ENCODE measurements at regions not wholly inside any gene's neighbourhood (a gene's known extent, or its start where the extent isn't known, plus 50 kb on each side); places are given as distances from the start of the nearest gene placed in this dataset.

DNA sequence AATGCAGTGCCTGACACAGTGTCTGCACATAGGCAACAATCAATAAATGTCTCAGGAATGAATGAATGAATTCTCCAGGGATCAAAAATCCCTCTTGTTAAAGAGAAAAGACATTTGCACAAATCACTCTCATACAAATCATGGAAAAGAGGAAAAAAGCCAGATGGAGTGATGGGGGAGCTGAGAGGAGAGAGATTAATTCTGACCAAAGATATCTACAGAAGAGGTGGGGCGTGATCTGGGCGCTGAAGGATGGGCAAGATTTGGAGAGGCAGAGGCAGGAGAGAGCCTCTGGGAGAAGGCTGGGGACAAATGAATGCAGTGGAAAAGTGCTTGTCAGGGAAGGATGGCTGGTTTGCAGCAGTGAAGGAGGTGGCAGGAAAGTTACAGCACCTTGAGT is 142.9 kb upstream of the BACH2 start:
- no peaks in the 10 kb centered on the region for H3K4me1 ChIP-seq
- no peaks in the 10 kb centered on the region for H4K20me1 ChIP-seq
- no peak overlapping the region for H3K4me2 ChIP-seq
- H3K27ac ChIP-seq, result no peak overlapping the region
- no peak for TF ChIP-seq Cebpa-rat (IDR thresholded peaks at IDR 0.05)
- H3K9me3 ChIP-seq (replicated peaks in 1 of 11), result peaks cover 0 to 3% (median 2%) of the 10 kb centered on the region in 11 experiments; a peak in 7 of 22 replicates
- H3K9ac ChIP-seq, result no peak overlapping the region
- no peaks in the 10 kb centered on the region for H3K27me3 ChIP-seq
- H3K4me3 ChIP-seq, result no peak overlapping the region
- no peaks in the 10 kb centered on the region for H3K36me3 ChIP-seq

DNA sequence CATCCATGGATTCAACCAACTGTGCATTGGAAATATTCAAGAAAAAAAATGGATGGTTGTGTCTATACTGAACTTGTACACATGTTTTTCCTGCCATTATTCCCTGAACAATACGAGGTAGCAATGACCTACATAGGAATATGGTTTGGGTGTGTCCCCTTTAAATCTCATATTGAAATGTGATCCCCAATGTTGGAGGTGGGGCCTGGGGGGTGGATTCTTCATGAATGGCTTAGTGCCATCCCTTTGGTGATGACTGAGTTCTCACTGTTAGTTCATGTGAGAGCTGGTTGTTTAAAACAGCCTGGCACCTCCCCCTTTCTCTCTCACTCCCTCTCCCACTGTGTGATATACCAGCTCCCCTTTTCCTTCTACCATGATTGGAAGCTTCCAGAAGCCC is 139.8 kb upstream of the BACH2 start:
- Histone ChIP-seq H3K4me2 (no peak overlapping the region), H3K27ac (no peak overlapping the region), H3K9me3 (replicated peaks in 1 of 11) (peaks cover 10 to 23% (median 19%) of the 10 kb centered on the region in 11 experiments; a peak in 21 of 22 replicates), H3K36me3 (no peaks in the 10 kb centered on the region), H4K20me1 (no peaks in the 10 kb centered on the region), H3K27me3 (no peaks in the 10 kb centered on the region), H3K4me1 (no peaks in the 10 kb centered on the region), H3K4me3 (no peak overlapping the region), H3K9ac (no peak overlapping the region)
- TF ChIP-seq Cebpa-rat (IDR thresholded peaks at IDR 0.05), result no peak

DNA sequence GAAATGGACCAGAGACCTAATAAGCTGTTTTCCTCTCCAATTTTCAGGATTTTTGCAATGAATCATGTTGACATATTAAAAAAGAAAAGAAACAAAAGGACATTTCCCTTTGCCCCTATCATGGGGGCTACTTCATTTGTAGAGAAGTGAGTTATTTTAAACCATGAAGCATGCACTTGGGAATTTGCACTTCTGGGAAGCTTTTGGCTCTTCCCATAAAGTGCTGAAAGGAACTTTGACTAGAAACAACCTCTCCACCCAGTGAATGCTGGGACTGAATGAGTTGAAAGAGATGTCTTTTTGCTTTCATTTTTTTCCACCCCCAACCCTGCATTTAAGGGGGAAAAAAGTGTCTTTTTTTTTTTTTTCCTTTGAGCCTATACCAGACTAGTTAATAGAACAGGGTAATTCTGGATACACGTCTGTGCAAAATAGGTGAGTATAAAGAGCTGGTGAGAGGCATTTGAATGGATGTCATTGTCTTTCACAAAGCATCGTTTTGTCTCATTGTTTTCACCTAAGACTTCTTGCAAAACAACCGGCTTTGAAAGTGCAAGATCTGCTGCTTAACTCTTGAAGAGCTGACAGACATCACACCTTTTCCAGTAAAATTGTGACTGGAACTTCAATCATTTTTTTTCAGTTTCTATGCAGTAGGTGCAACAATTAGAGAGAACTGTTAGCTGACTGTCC is 138.7 kb upstream of the BACH2 start:
- Histone ChIP-seq H3K4me1 (no peaks in the 10 kb centered on the region), H3K4me2 (no peak overlapping the region), H3K4me3 (no peak overlapping the region), H3K9me3 (replicated peaks in 1 of 11) (peaks cover 12 to 26% (median 19%) of the 10 kb centered on the region in 11 experiments; a peak in 21 of 22 replicates), H3K36me3 (no peaks in the 10 kb centered on the region), H3K27ac (no peak overlapping the region), H3K27me3 (no peaks in the 10 kb centered on the region), H4K20me1 (no peaks in the 10 kb centered on the region), H3K9ac (no peak overlapping the region)
- no peak for TF ChIP-seq Cebpa-rat (IDR thresholded peaks at IDR 0.05)

DNA sequence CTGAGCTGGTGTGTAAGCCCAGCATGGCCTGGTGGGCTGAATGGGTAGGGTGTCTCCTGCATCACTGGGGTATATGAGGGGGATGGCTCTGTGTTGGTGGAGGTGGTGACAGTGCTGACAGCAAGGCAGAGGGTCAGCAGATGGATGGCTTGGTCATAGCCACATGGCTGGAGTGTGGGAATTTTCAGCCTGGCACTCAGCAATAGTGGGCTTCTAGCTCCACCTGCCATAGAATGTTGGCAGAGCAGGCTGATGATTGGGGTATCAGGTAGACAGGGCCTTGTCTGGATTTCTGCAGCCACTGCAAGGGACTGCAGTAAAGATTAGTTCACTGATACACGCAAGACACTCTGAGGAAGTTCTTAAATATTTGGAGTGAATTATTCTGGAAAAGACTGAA is 137.5 kb upstream of the BACH2 start:
- Histone ChIP-seq H3K9ac (no peak overlapping the region), H3K4me1 (no peaks in the 10 kb centered on the region)
- no peak for TF ChIP-seq Cebpa-rat (IDR thresholded peaks at IDR 0.05)

DNA sequence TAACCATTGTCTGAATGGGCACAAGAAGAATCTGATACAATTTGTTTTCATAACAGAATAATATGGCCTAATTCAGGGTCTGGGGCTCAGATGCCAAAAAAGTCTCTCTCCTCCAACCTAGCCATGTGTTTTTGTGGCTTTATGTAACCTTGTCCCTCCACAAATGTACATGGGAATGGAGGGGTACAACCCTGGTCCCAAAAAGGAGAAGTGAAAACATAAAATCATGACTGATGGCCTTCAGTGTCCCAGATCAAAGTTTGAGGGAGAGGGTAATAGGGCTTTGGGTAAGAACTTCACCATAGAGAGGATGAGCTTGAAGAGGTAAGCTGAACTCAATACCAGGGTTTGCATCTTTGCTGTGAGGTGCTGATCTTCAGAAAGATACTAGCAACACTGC is 136.3 kb upstream of the BACH2 start:
- Histone ChIP-seq H3K4me3 (no peak overlapping the region), H3K4me2 (no peak overlapping the region), H3K4me1 (no peaks in the 10 kb centered on the region), H3K9ac (no peak overlapping the region), H4K20me1 (no peaks in the 10 kb centered on the region), H3K36me3 (no peaks in the 10 kb centered on the region), H3K27me3 (no peaks in the 10 kb centered on the region), H3K9me3 (replicated peaks in 1 of 11) (peaks cover 19 to 39% (median 30%) of the 10 kb centered on the region in 11 experiments; a peak in 21 of 22 replicates), H3K27ac (no peak overlapping the region)
- no peak for TF ChIP-seq Cebpa-rat (IDR thresholded peaks at IDR 0.05)

More for the DNA sequence above, 137.5 kb upstream of the BACH2 start:
- H4K20me1 ChIP-seq, result no peaks in the 10 kb centered on the region
- no peaks in the 10 kb centered on the region for H3K27me3 ChIP-seq
- H3K9me3 ChIP-seq (replicated peaks in 1 of 11), result peaks cover 19 to 38% (median 29%) of the 10 kb centered on the region in 11 experiments; a peak in 21 of 22 replicates
- H3K27ac ChIP-seq, result no peak overlapping the region
- H3K4me3 ChIP-seq, result no peak overlapping the region
- no peak overlapping the region for H3K4me2 ChIP-seq
- H3K36me3 ChIP-seq, result no peaks in the 10 kb centered on the region

DNA sequence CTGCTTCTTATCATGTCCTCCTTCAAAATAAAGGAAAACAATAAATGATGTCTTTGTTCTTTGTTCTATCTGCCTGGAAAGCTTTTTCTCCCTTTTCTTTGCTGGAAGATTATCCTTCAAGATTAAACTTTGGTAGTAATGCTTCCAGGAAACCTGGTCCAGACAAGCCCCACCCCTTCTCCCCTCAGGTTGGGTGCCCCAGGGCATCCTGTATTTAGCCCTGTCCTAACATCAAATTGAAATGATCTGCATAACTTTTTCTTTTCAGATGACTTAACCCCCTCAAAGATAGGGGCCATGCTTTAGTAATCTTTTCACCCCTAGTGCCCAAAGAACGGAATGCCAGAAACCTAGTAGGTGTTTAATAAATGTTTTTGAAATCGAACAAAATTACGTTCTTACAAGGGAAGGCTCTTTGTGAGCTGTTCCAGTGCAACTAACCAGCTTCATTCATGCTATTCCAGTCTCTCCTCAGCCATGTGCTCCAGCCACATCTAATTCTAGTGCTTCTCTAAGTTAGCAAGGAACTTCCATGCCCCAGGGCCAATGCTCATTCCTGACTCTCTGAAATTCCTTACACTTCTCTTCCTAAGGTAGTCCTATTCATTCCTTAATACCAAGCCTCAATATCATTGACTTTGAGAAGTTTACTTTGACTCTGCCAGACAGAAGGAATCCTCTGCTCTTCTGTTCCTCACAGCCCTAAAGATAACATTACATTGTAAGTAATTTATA is 135.6 kb upstream of the BACH2 start:
- no peak overlapping the region for H3K4me2 ChIP-seq
- H3K9me3 ChIP-seq (replicated peaks in 1 of 11), result peaks cover 19 to 39% (median 30%) of the 10 kb centered on the region in 11 experiments; a peak in 21 of 22 replicates
- no peaks in the 10 kb centered on the region for H3K4me1 ChIP-seq
- no peak overlapping the region for H3K27ac ChIP-seq
- no peaks in the 10 kb centered on the region for H3K27me3 ChIP-seq
- no peaks in the 10 kb centered on the region for H4K20me1 ChIP-seq
- H3K36me3 ChIP-seq, result no peaks in the 10 kb centered on the region
- no peak overlapping the region for H3K9ac ChIP-seq
- H3K4me3 ChIP-seq, result no peak overlapping the region
- no peak for TF ChIP-seq Cebpa-rat (IDR thresholded peaks at IDR 0.05)

DNA sequence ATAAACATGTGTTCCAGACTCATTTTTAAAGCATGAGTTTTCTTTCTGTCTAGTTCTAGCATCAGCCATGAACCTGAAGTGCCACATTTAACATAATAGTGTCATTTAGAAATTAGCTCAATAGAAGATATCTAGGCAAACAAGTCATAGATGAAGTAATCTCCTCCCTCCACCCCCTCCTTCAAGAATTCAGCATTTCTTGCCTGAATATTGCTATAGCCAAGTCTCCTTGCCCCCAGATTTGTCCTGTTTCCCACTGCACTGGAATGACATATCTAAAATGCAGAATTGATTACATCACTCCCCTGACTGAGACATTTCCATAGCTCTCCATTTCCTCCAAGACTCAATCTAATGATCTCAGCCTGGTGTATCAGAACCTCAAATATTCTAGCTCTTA is 134.9 kb upstream of the BACH2 start:
- Histone ChIP-seq H3K36me3 (no peaks in the 10 kb centered on the region), H3K4me3 (no peak overlapping the region), H3K27ac (no peak overlapping the region), H4K20me1 (no peaks in the 10 kb centered on the region), H3K9ac (no peak overlapping the region), H3K4me1 (no peaks in the 10 kb centered on the region), H3K4me2 (no peak overlapping the region), H3K9me3 (replicated peaks in 1 of 11) (peaks cover 19 to 39% (median 30%) of the 10 kb centered on the region in 11 experiments; a peak in 21 of 22 replicates), H3K27me3 (no peaks in the 10 kb centered on the region)
- no peak for TF ChIP-seq Cebpa-rat (IDR thresholded peaks at IDR 0.05)

DNA sequence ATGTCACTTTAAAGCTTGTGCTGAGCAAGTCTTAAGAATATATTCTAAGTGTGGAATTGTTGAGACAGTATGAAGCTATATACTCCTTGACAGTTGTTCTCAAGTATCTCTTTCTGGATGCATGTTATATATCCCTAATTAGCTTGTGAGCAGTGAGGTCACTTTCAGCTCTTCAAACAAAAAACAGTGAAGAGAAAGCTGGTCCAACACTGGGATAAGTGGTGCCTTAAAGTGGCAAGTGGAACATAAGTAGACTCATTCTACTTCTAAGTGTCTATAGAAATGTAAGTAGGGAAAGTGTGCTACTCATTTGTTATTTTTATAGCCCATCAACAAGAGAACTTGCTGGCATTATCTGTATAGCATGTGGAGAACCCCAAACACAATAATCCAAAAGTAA is 133.1 kb upstream of the BACH2 start:
- no peak for TF ChIP-seq Cebpa-rat (IDR thresholded peaks at IDR 0.05)
- Histone ChIP-seq H3K27ac (no peak overlapping the region), H3K36me3 (no peaks in the 10 kb centered on the region), H3K4me2 (no peak overlapping the region), H4K20me1 (no peaks in the 10 kb centered on the region), H3K4me3 (no peak overlapping the region), H3K9me3 (replicated peaks in 1 of 11) (peaks cover 17 to 38% (median 29%) of the 10 kb centered on the region in 11 experiments; a peak in 21 of 22 replicates), H3K27me3 (no peaks in the 10 kb centered on the region), H3K9ac (no peak overlapping the region), H3K4me1 (no peaks in the 10 kb centered on the region)

DNA sequence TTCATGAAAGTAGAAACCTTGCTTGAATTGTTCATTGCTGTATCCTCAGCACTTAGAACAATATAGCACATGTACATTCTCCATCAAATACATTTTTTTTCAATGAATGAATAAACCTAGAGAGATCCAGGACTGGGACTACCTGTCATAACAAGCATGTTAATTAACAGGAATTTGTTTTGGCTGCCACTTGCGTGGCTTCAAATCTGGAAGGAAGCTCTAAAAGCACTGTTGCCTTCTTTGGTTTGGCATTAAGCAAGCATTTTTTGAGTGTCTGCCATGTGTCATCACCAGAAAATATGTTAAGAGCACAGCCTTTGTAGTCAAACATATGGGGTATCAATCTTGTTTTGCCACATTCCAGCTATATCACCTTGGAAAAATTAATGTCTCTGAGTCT is 131.9 kb upstream of the BACH2 start:
- Histone ChIP-seq H3K9ac (no peak overlapping the region), H3K27me3 (no peaks in the 10 kb centered on the region), H3K4me2 (no peak overlapping the region), H4K20me1 (no peaks in the 10 kb centered on the region), H3K9me3 (replicated peaks in 1 of 11) (peaks cover 5 to 26% (median 17%) of the 10 kb centered on the region in 11 experiments; a peak in 21 of 22 replicates), H3K27ac (no peak overlapping the region), H3K4me1 (no peaks in the 10 kb centered on the region), H3K36me3 (no peaks in the 10 kb centered on the region), H3K4me3 (no peak overlapping the region)
- TF ChIP-seq Cebpa-rat (IDR thresholded peaks at IDR 0.05), result no peak

Measured in BLaER1 treated with 17β-estradiol and CSF1 and Interleukin-3, amounts not matched to agents 10 nM and 100 nM (cell line).